HG03565 (cell line): ENCODE measurements at regions not wholly inside any gene's neighbourhood (a gene's known extent, or its start where the extent isn't known, plus 50 kb on each side); places are given as distances from the start of the nearest gene placed in this dataset.

Experiments
- ATAC-seq: cut with Tn5 transposase; IDR thresholded peaks from one replicate; pipeline ENCODE4 v1.9.1; 2021; ENCODE audit warnings: mild to moderate bottlenecking, moderate library complexity; ENCODE audit not compliant: unreplicated experiment

DNA sequence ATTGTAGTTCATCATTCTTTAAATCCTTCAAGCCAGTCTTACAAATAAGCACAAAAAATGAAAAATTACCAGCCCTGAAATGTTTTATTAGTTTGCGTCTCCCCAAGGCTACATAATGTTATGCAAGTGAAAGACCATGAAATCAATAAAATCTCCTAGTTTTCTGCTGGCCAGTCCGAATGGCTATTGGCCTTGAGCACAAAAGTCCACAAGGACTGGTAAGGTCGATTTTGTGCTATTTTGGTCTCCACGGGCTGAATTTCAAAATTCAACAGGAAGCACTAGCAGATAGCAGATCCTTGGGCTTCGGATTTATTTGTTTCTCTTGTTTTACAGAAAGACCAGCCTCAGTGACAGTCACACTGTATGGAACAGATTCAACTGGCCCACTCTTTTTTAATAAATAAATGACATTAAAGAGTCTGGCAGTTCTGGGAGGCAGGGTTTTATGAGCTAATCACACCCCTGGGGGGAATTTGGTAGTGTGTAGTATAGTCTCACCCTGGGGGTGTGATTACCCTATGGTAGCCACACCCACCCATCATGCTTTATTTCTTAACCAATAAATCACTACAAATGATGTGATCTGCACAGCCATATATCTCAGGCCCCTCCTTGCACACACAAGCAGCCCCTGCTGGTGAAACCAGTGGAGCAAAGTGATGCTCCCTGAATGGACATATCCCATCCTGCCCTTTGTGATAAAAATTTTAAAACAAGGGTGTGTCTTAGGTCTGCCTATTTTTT lies 51.1 kb upstream of the TMEM33 start:
- no peak for ATAC-seq

DNA sequence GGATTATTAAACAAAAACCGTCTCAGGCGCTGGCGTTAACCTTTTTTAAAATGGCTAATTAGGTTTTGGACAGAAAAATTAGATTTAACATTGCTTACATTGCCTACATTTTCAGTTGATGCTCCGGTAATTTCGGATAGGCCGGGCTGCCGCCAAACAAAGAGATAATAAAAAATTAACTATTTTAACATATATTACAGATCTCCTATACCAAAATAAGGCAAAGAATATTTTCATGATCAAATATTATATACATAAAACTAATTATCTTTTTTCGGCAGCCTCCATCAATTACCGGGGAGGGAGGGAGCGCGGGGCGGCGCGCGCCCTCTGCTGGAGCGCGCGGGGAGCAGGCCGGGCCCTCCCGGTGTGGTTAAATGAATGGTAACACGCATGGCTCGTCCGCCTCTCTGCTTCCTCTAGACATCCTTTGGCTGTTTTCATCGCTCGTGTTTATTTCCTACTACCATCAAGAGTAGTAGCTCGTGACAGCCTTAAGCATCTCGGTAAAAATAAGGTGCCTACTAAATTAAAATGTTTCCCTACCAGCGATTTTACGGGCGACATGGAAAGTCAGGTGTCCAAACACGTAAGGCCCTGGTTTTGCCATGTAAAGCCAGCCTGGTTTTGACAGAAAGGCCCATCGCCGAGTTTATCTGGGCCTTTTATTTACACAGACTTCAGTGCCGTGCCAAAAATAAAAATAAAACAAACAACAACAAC lies 52.4 kb upstream of the TMEM33 start:
- ATAC-seq: peak; percentile 70

DNA sequence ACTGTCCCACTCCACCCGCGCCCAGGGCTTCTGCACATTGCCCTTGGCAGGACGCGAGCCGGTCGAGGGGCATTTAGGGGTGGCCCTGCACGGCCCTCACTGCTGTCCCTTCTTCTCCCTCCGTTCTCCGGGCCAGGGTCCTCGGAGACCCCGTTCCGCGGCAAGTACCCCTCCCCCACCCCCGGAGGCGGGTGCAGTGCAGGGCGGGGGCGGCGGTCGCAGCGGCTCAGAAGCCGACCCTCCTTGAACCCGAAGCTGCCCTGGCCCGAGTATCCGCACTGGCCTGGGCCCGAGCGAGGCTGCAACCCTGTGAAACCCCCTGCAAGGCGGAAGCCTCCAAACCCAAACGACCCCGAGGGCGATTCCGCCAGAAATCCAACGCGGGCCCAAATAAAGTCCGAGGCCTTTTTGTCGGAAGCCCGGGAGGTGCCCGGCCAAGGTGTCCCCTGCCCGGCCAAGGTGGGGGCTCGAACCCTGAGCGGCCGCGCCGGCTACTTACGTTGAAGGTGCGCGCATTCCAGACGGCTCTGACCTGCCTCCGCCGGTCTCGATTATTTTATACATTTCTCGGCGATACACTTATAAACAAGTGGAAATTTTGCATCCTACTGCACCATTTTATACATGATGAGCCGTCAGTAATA lies 53.1 kb upstream of the TMEM33 start:
- ATAC-seq: no peak

DNA sequence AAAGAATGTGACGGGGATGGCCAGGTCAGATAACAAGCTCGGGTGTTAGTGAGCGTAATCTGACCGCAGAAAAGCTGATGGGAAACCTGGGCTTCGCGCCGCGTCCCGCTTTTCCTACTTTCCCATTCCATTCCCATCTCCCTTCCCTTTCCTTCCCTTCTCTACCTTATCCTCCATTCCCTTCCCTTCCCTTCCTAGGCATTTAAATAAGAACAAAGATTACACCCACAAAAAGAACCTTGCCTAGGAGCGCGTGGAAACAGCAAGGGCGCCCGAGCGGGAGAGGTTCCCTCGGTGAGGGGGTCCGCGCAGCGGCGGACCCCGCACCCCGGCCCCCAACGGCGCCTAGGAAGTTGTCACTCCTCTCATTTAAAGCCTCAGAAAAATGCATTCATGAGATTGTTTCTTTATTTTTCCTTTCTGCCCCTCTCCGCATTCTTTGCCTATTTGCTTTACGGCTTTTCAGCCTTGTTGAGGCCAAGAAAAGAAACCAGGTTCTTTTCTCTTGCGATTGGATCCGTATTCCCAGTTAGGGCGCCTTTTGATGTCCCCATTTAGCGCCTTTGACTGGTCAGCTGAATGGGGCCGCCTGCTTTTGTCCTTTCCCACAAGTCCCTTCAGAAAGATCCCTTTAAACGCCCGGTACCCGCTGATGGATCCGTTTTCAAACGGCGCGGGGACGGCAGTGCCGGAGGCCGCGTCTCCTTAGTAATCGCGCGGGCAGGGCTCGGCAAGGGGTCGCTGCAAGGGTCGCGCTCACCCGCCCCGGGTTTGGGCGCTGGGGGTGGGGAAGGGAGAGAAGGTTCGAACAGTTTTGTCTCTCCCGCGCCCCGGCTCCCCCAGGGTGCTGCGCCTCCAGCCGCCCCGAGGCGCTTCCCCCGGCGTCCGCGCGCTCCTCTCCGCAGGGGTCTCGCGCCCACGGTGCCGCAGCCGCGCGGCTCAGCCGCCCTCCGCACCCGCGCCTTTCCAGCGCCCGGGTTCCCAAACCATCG lies 54.1 kb upstream of the TMEM33 start:
- no peak for ATAC-seq

DNA sequence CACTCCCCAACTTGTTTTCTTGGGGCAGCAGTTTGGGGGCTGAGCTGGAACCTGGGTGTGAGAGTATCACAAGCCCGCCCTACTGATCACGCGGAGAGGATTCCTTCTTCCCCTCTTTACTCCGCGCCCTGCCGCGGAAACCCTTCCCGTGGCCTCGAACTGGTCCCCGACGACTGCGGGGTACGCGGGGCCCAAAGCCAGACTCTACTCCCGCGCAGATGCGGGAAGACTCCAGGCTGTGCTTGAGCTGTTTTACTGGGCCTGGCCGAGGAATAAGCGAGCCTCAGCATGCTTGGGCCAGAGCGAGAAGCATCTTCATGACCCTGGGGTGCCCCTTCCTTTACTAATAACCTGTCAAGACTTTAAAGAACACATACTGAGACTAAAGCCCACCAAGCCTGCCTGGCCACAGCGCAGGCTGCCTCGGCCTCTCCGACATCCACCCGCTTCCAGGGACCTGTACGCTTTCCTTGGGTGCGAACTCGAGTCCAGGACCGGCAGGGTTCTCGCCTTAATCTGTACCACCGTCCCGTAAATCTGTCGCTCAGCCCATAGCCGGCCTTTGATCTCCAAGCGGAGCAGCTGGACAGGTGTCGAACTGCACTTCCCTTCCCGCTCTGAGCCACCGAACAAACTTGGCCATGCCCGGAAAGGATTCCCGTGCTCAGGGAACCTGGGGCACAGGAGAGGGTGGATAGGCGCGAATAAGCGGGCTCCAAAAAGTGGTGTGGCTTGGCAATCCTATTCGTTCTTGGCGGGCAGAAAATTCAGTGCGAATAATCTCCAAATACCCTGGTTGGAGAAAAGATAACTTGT lies 55.0 kb upstream of the TMEM33 start:
- no peak for ATAC-seq

DNA sequence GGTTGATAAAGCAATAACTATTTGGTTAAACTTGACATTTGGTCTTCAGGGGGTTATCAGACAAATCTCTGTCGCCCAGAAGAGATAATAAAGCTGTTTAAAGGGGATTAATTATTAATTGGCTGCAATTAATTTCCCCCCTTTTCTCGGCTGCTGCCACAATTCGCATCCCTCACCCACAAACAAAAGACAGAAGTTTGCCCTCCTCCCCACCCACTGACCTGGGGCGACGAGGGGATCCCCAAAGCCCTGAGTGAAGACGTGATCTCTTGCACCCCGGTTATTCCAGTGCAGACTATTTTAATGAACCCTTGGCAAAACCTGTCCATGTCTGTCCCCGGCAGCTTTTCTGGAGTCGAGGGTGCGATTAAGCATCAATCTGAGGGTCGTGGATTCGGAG lies 55.7 kb upstream of the TMEM33 start:
- no peak for ATAC-seq

DNA sequence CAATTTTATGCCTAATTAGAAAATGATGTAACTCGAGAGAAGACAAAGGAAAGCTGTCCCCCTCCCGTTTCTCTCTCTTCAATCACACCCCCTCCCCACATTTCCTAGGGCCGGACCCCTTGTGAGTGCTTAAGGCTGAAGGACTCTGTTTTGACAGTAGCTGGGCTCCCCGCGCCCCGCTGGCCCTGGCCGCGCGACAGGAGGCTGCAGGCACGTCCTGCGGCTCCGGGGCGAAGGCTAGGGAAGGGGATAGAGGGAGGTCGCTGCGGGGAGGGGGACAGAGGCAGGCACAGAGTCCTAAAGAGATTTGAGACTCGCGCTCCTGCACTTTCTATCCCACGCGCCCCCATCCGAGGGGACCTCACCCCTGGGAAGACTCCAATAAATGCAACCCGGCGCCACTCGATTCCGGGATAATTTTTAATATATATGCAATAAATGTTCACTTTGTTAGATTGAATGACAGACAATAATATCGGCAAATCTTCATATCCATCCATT lies 56.2 kb upstream of the TMEM33 start:
- no peak for ATAC-seq

- ATAC-seq: no peak
Measured at GRCh38 chr4:41878170-41878969, 56.9 kb upstream of the TMEM33 start.

DNA sequence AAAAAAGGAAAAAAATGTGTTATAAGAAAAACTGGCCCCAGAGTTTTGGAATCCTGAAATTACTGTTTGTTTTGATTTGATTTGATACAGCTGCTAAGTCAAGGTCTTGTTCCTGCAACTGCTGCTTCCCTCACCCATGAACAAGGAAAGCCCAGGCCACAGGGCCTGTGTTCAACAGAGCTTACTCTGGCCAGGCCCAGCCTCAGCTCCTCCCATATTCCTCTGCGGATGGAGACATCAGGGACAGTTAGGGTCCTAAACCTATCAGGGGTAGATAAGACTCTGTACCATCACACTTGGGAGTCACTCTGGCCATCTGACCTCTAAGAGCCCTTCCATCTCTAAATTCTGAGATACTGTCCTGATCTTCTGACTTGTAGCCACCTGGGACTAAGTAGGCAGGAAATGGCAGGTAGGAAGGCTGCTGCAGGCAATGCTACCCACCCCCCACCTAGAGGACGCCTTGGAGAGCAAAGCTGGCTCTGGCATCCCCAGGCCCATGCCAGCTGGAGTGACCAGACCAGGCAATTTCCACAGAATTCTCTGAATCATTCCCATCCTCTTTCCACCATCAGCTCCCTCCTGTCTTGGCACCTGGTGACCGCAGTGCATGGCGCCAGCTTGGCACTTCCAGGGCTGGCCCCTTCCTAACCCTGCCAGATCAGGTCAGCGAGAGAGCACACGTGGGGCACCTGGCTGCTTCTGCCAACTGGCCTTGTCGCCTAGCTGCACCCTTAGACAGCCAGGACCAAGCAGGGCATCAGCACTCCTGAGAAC lies 58.0 kb upstream of the TMEM33 start:
- no peak for ATAC-seq

- no peak for ATAC-seq
Measured at GRCh38 chr4:41874873-41875272, 60.4 kb upstream of the TMEM33 start.

GRCh38 chr4:41874398-41874797 lies 60.8 kb upstream of the TMEM33 start:
- no peak for ATAC-seq

- no peak for ATAC-seq
Measured at GRCh38 chr4:41873380-41874295, 61.6 kb upstream of the TMEM33 start.

GRCh38 chr4:41870035-41870434 lies 65.2 kb upstream of the TMEM33 start:
- ATAC-seq: no peak

- ATAC-seq: no peak
Measured at GRCh38 chr4:41866799-41867677, 68.2 kb upstream of the TMEM33 start.

DNA sequence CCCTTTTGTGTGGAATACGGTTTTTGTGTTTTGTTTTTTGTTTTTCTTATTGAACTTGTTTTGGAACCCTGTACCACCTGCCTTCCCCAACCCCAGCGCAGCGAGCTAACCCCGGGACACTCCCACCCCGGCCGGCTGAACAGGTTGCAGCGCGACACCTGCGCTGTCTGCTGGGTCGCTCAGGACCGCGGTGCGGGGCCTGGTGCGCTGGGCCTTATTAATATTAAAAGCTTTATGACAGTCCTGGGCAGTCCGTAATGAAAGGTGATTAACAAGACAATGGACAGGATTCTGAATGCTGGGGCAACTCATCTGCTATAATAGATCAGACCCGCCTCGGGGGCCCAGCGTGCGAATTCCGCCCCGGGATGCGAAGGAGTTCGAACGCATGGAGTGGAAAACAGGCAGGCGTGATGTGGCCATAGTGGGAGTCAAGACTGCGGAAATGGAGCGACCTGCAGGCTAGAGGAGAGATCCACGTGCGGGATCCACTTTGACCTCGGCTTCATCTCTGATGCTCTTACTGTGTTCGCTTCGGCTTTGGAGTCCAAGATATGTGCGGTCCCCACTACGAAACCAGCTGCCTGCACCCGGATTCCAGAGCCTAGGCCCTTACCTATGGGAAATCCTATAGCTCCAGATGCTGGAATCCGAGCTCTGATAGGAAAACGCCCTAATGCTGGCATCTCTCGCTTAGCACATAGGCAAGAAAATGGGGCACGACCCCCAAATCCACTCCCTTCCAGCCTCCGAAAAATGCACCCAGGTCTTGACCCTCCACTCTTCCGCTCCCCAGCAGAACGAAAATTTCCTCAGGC lies 69.0 kb upstream of the TMEM33 start:
- no peak for ATAC-seq
